Fibroblast of the aortic adventitia (primary cell): ENCODE measurements at regions not wholly inside any gene's neighbourhood (a gene's known extent, or its start where the extent isn't known, plus 50 kb on each side); places are given as distances from the start of the nearest gene placed in this dataset.
"Not testable (repeated sequence)": the region's sequence is repeated elsewhere in the genome, so short reads cannot be mapped to it uniquely, and the experiment has no call there.

Experiments
- DNase-seq: peaks from one replicate; pipeline ENCODE4 v3.0.0-alpha.2; 2010; ENCODE audit warnings: low read depth
- H3K4me3 ChIP-seq: 2 replicates; pipeline ENCODE4 v1.5.1; 2011; ENCODE audit warnings: low read depth, mild to moderate bottlenecking, control low read depth, low read length, moderate library complexity
- CTCF ChIP-seq: IDR thresholded peaks from 2 replicates; pipeline ENCODE4 v1.5.1; 2011; ENCODE audit warnings: mild to moderate bottlenecking, low read length, control low read depth, inconsistent platforms; ENCODE audit not compliant: insufficient read depth

GRCh38 chr16:62760398-62760797, 724.2 kb upstream of the CDH8 start:
- no peak for TF ChIP-seq CTCF

DNA sequence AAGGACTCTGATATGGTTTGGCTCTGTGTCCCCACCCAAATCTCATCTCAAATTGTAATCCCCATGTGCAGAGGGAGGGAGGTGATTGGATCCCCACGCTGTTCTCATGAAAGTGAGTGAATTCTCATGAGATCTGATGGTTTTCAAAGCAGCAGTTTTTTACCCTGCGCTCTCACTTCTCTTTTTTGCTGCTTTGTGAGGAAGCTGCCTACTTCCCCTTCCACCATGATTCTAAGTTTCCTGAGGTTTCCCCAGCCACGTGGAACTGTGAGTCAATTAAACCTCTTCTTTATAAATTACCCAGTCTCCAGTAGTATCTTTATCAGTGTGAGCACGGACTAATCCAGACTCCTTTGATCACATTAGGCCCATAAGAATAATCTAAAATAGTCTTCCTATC, 719.7 kb upstream of the CDH8 start:
- DNase-seq: no peak
- no peak for TF ChIP-seq CTCF
- H3K4me3 ChIP-seq: no peak overlapping the region

More at GRCh38 chr16:62760398-62760797, 724.2 kb upstream of the CDH8 start:
- no peak for DNase-seq
- H3K4me3 ChIP-seq: no peak overlapping the region

DNA sequence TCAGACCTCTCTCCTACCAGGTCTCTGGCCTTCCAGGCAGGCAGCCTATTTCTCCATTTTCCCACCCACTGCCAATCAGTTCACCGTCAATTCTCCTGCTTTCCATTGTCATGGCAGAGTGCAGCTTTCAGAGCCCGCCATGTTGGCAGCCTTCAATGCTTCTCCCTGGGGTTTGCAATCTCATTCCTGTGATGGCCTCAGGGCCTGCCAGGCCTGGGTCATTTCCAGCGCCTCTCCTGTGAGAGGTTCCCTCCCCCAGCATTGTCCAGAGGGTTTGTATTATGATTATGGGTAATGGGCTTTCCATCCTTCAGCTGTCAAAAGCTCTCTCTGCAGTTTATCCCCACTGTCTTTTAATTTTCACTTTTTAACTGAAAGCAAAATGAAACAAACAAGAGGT, 716.6 kb upstream of the CDH8 start:
- no peak overlapping the region for H3K4me3 ChIP-seq
- no peak for TF ChIP-seq CTCF
- DNase-seq: no peak

DNA sequence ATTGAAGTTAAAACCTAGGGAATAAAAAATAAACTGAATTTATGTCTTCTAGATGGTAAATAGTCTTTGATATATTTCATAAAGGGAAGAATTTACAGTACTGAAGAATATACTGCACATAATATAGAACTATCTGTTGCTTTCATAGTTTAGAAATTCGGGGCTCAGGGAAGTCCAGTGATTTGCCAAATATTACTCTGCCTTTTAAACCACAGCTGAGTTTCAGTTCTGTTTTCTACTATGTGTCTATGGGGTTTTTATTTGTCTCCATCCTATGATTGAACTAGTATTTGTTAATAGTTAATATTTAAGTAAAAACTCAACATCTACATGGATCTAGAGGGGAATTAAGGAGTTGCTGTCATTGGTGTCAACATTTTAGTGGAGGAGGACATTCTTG, 715.0 kb upstream of the CDH8 start:
- no peak for TF ChIP-seq CTCF
- no peak overlapping the region for H3K4me3 ChIP-seq
- no peak for DNase-seq

DNA sequence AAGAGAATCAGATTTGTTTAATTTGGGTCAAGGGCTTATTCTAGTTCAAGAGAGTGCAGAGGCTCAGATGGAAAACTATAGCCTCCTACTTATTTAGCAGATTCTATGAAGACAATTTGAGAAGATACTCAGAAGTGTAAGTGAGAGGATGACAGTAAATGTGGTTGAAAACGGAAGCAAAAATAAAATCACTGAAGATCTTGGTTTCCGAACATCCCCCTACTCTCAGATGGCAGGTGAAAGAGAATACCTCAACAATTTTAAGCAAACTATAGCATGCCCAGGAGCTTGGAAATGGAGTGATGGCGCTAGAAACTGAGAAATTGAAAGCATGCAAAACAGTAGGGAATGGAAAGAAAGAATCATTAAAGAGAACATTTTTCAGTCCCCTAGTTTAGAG, 705.5 kb upstream of the CDH8 start:
- no peak for TF ChIP-seq CTCF
- no peak overlapping the region for H3K4me3 ChIP-seq
- no peak for DNase-seq

DNA sequence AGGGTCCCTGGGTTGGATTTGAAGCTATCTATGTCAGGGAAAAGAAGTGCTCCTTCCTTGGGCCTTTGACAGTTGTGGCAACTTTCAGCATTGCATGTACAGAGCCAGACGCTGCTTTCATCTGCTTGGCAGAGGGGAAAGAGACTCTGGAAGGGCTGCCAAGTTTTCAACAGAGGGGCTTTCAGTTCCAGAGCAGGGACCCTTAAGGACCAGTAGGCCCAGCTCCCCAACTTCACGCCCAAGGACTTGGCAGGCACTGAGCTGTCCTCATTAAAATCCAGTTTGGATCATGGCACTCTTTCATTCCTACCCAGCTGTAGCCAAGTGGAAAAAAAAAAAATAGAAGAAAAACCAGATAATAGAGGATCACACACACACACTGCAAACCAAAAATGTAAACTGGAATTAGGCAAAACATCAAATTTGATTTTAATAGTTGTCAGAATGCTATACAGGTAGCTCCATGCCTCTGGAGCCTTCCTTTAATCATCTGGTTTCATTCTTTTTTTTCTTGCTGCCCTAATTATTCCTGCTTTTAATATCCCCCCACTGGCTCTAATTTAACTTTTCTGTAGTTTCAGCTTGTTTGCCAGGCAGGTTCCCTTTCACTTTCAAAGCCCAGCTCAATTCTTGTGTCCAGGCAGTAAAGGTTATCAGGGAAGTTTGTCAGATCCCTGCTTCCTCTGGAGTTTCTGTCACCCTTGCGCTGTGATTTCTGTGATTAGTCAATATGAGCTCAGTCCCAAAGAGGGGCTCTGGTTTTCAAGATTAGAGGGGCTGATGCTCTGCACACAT, 702.6 kb upstream of the CDH8 start:
- no peak for TF ChIP-seq CTCF
- no peak overlapping the region for H3K4me3 ChIP-seq
- DNase-seq: no peak

- H3K4me3 ChIP-seq: no peak overlapping the region
- no peak for DNase-seq
- TF ChIP-seq CTCF: no peak
Measured at GRCh38 chr16:62732092-62732491, 695.9 kb upstream of the CDH8 start.

GRCh38 chr16:62724670-62725269, 688.5 kb upstream of the CDH8 start:
- not testable (repeated sequence) for H3K4me3 ChIP-seq, DNase-seq
